HG02981 (cell line): ENCODE measurements at regions not wholly inside any gene's neighbourhood (a gene's known extent, or its start where the extent isn't known, plus 50 kb on each side); places are given as distances from the start of the nearest gene placed in this dataset.

Experiments used
- ATAC-seq: cut with Tn5 transposase; IDR thresholded peaks from one replicate; pipeline ENCODE4 v1.9.1; 2021; ENCODE audit warnings: mild to moderate bottlenecking, moderate library complexity; ENCODE audit not compliant: unreplicated experiment

DNA sequence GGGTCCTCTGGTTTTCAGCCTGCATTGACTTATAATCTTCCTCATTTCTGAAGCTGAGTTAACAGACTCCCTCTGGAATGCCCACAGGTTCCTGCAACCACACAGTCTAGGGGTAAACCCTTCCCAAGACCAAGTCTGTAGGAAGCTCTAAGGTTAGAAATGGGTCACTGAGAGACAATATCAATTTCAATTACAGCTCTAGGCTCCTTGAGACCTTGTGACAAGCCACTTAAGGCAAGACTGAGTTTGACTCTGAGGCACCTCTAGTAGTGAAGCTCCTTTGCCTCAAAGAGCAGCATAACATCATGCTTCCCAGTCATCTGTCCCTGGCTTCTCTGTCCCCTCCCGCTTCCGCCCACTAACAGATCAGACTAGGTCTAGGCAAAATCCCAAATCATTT is 333.2 kb upstream of the JARID2 start:
- ATAC-seq = no peak

DNA sequence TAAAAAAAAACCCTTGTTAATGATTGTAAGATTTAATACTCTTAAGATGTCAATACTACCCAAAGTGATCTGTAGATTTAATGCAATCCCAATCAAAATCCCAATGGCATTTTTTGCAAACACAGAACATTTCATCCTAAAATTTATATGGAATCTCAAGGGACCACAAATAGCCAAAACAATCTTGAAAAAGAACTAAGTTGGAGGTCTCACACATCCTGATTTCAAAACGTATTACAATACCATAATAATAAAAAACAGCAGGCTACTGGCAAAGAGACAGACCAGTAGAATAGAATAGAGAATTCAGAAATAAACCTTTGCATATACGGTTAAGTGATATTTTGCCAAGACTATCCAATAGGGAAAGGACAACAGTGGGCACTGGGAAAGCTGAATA is 331.9 kb upstream of the JARID2 start:
- ATAC-seq = no peak

DNA sequence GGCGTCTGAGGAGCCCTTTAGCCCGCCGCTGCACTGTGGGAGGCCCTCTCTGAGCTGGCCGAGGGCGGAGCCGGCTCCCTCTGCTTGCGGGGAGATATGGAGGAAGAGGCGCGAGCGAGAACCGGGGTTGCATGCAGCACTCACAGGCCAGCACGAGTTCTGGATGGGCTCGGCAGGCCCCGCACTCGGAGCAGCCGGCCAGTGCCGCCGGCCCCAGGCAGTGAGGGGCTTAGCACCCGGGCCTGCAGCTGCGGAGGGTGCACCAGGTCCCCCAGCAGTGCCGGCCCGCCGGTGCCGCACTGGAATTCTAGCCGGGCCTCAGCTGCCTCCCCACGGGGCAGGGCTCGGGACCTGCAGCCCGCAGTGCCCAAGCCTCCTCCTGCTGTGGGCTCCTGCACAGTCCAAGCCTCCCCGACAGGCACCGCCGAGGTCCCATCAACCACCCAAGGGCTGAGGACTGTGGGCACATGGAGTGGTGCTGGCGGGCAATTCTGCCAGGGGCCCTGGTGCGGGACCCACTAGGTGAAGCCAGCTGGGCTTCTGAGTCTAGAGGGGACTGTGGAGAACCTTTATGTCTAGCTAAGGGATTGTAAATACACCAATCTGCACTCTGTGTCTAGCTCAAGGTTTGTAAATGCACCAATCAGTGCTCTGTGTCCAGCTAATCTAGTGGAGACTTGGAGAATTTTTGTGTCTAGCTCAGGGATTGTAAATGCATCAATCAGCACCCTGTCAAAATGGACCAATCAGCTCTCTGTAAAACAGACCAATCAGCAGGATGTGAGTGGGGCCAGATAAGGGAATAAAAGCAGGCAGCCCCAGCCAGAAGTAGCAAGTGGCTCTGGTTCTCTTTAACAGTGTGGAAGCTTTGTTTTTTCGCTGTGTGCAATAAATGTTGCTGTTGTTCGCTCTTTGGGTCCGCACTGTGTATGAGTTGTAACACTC is 329.7 kb upstream of the JARID2 start:
- no peak for ATAC-seq

DNA sequence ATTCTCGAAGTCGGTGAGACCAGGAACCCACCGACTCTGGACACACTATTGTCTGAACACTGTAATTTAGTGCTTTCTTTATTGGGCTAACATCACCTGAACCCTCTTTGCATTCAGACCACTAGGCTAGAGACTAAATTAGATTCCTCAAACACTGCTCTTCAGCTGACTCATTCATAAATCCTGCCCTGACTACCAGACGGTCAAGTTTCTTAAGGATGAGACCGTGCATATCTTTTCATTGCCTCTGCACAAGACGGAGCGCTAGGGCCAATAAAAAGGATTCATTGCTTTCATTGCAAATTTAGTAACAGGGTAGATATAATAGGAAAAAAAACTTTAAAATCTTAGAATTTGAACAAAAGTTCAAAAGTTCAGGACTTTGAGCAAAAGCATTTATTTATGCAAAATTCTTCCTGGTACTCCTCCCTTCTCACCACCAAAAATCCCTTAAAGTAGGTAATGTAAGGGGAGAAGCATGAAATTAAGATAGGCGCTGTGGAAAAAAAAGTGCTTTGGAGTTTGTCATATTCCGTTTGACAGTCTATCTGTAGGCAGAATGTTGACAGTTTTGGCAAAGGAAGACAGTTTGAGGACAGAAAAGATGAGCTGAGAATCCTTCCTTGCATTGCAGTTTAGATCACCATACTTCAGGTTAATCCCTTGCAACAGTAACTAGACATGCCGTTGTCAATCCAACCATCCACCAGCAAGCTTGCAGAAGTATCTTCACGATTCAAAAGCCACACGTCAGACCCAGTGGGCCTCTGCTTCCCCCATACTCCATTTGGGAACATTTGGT is 328.6 kb upstream of the JARID2 start:
- ATAC-seq = no peak

DNA sequence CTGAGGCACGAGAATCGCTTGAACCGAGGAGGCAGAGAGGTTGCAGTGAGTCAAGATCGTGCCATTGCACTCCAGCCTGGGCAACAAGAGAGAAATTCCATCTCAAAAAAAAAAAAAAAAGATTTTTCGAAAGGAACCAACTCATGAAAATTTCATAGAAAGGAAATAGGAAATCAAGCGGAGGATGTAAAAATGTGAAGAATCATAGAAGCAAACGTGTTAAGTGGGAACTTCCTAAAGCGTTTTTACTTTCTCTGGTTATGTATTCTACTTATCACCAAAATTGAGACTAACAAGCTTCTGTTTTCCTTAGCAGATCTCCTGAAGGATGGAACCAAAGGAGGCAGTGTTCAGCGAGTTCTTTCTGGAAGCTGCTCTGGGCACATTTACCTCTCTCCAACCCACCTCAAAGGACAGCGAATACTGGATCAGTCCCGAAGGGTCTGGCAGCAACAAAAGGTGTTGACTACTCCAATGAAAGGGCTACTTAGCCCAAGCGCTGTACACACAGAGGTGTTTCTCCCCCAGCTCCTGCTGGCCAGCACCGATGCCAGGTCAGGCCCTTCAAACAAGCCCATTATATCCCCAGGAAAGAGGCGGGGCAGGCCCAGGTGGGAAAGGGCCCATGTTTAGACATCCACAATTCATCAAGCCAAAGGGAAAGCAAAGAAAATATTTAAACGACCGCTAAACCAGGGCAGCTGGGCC is 327.5 kb upstream of the JARID2 start:
- ATAC-seq = no peak

DNA sequence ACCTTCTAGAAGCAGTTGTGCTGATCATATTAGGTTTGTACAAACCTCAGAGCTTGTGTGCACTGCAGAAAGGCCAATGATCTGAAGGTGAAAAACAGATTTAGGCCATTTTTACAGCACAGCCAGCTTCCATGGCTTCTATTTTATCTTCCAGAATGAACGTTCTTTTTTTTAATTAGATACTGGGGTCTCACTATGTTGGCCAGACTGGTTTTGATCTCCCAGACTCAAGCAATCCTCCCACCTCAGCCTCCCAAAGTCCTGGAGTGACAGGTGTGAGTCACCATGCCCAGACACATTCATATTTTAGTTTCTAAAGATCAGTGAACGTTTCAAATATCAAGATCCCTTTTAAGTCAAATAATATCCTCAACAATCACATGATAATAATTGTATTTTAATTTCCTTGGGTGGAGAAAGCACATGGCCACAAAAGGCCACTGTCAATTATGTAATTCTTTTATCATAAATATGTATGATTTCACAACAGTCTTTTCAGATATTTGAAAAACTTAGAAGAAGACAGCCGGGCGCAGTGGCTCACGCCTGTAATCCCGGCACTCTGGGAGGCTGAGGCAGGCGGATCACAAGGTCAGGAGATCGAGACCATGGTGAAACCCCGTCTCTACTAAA is 326.7 kb upstream of the JARID2 start:
- no peak for ATAC-seq

DNA sequence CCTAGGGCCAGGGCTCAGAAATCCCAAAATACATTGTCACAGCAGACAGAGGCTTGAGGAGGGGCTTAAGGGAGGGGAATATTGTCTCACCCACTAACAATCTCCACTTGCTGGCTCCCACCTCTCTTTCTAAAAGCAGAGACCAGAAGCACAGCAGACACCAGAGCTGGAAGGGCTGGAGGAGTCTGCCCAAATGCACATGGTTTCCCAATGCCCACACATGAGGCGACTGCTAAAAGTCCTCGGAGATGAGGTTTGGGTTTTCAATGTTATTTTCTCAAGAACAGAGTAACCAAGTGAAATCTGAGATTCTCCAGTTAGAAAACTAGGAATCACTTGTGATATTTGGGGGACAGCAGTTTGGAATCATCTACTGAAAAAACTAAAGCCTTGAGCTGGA is 325.6 kb upstream of the JARID2 start:
- no peak for ATAC-seq

DNA sequence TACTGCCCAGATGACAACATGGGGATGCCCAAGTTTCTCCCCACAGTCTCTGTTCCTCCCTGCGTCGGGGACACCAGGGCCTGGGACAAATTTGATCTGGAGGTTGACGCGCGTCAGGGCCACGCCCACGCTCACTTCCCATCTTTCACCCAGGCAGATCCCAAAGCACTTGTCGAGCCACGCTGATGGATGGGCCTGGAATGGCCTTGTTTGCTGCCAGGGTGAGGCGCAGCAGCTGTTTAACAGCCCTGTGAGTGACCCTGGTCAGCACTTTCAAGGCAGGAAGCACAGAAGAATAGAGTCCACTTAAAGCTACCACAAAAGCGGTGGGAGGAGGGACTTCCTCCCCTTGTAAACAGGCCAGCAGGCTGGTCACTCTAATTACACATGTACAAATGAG is 324.7 kb upstream of the JARID2 start:
- no peak for ATAC-seq

DNA sequence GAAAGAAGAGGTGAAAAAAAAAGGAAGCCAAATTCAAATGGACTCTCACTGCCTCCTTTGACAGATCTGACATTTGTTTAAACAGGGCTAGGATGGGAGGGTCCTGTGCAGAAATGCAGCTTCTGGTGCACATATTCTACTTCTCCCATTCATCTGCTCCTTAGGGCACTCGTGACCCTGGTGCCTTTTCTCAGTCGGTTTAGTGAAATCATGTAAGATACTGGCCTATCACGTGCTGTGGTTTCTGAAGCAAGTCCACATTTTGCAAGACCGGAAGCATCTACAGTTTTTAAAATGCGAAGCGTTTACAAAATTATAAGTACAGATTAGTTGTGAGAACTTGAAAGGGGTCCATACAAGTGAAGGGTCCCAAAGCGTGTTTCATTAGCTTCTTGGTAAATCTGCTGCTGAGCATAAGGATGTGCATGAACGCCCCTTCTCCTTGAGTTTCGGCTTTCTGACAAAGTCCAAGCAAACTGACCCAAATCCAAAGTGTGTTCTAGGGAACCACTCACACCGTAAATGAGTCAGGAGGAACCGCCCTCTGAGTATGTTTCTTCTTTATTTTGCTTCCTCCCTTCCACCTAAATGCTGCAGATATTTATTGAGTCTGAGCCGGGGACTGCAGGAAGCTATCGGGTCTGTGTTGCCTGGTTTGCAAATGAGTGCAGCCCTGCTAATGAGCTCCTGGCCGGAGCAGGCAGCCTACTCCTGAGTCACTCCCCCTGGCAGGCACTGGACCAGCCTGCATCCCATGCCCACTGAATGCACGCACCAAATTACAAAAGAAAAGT is 323.8 kb upstream of the JARID2 start:
- no peak for ATAC-seq

DNA sequence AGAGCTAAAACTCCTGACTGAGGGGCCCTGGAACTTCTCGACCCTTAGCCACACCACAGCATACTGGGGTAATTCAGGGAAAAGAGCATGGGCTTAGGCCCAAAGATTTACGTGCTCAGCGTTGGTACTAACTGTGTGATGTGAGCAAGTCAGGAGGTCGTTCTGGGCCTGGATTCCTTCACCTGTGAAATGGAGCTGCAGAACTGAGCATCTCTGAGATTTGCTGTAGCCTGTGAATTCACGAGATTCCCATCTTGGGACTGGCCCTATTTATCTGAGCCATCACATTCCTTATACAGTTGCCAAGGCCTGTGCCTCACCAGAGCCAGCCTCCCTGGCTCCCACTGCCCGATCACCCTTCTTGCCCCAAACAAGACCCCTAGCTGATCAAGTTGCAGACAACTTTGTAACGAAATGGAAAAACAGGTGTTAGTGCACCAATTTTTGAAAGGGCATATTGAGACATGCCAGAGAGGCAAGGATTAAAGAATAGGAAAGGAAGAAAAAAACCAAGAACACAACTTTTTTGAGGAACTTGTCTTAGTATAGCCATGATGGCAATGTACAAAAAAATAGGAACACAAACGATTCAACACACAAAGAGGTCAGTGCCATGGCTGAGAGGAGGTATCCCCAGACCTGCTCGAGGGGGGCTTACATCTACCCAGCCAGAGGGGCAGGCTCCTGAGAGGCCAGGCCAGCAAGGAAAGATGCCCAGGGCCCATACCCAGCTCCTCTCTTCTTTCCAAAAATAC is 323.0 kb upstream of the JARID2 start:
- no peak for ATAC-seq

DNA sequence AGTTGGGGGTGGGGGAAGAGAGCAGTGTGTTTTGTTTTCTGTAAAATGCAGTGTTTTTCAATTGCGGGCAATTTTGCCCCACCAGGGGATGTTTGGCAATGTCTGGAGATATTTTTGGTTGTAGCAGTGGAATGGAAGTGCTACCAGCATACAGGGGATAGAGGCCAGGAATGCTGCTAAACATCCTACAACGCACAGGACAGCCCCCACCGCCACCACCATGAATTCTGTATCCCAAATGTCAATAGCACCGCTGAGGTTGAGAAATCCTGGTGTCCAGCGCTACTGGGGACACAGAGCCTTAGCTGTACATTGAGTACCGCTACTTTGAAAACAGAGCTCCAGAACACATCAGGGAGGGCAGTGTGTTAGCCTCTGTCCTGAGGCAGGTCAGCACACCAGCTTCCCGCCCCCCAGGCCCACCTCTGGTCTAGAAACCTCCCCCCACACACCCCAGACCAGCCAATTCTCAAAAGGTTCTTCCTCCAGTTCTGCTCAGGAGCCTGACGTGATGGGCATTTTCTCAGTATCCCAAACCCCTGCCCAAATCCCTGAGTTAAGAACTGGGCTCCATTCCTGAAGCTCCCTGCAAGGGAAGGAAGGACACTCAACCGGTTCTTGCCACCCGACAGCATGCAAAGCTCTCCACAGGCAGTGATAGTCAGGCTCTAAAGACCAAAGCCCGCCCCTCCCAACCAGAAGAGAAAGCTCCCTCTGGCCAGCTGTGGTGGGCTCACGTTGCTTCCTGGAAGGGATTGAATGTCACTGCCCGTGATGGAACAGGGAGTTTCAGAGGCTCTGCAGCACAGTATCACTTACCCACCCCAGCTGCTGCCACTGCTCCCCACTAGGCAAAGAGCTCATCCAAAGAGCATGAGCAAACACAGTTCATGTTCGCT is 321.5 kb upstream of the JARID2 start:
- ATAC-seq = no peak

DNA sequence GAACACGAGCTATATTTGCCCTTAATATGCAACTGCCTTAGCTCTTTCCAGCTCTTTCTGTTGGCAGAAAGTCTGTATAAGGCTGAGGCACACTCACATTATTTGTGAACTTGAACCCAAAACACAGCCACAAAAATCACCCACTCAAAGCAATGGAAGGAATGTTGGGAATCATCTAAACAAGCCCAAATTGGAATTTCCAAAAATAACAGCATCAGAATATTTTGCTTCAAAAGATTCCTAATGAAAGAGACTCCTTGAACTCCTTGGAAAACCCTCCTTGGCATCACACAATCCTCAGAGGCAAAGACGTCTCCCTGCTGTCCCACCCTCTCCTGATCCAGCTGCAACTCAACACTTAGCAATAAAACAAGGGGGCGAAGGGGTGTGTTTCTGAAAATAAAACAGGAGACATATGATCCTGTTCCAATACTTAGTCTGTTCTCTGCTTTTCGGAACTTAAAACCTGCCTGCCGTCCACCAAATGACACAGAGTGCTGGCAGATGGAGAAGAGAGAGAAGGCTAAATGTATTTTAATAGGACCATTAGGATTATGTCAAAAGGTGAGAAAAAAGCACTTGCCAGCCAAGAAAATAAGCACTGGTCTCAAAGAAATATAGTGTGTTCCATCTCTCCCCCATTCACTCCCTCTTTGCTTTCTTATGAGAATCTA is 320.7 kb upstream of the JARID2 start:
- no peak for ATAC-seq

DNA sequence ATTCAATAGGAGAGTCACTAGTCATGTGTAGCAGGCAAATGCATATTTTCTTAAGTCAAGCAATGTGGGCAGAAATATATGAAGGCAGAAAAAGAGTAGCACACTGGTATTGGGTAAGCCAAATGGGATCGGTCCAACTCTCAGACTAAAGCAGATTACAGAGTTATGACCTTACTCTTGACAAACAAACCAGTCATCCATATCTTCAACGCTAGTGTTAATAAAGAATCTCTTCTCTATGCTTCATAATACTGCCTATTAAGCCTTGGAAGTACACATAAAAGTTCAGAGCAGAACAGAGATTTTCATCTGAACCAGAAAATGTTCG is 320.2 kb upstream of the JARID2 start:
- ATAC-seq = no peak

DNA sequence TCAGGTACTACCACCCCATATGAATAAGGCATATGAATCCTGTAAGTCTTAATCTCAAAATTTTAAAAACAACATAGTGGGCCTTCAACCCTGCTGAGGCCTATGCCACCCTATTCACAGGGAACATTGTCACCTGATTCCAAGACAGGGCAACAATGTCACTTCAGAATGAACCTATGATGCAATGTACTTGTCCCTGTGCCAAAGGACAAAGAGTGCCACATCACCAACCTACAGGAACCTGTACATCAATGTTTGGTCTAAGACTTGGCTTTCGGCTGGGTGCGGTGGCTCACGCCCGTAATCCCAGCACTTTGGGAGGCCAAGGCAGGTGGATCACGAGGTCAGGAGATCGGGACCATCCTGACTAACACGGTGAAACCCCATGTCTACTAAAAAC is 318.5 kb upstream of the JARID2 start:
- no peak for ATAC-seq

DNA sequence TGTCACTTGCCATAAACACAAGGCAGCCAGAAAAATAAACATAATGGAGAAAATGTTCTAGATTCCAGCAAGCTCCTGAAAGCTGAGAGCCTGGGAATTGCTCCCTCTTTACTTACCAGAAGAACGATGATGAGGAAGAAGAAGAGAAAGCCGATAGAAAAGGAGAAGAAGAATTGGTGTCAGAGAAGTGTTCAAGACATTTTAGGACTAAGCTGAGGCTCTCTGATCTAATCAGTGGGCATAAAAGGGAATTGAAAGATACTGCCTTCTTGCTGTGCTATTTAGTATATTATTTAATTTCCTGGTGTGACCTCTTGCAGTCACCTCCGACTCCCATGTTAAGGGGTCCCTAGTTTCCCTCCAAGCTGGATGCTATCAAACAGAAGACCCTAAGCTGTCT is 316.6 kb upstream of the JARID2 start:
- no peak for ATAC-seq

DNA sequence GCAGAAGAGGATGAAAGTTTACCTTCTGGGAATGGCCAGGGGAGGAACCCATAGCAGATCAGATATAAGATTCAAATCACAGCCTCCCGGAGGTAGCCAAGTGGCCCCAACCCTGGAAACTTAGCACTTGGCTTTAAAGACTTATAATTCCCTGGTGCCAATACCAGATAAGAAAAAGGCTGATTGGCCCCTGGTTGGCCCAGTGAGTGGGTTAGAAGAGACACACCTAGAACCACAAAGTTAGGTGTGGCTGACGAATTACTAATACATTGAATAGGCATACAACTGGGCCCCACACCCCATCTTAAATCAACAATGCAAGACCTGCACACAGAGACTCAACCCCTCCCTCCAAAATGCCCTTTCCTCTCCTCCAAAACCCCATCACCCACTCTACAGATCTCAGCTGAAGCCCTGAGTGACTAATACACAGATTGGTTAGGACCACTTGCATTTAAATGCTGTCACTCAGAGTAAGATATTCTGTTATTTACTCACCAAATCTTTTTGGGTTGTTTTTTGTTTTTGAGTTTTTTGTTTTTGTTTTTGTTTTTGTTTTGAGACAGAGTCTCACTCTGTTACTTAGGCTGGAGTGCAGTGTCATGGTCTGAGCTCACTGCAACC is 315.4 kb upstream of the JARID2 start:
- no peak for ATAC-seq

DNA sequence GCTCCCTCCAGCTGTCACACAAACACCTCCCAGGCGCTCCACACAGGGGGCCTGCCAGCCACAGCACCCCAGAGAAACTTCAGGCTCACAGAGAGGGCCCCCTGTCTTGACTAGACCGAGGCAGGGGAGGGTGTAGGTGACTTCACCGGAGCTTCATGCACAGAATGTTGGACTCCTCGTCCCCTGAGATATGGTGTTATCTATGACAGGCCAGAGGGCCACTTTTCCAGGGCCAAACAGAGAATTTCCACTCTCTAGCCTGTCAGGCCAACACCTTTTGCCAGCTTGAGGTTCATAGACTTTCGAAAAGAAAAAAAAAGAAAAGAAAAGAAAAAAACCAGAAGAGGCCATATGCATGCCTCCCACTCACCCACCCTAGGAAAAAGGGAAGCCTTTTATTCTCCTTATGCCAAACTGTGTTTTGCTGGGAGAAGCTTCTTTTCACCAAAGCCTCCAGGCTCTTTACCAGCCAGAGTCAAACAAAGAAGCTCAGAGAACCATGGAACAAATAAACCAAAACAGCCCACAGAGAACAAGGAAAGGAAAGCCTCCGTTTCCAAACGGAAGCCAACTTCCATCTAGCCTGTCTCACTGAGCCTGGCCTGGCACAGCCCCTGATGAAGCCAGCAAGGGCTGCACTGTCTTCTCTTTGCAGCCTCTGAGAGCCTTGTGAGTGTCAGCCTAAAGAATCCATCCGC is 313.2 kb upstream of the JARID2 start:
- ATAC-seq = no peak
